ENCODE measurements at regions not wholly inside any gene's neighbourhood (a gene's known extent, or its start where the extent isn't known, plus 50 kb on each side); places are given as distances from the start of the nearest gene placed in this dataset.
"Not testable (repeated sequence)": the region's sequence is repeated elsewhere in the genome, so short reads cannot be mapped to it uniquely, and the experiment has no call there.

DNA sequence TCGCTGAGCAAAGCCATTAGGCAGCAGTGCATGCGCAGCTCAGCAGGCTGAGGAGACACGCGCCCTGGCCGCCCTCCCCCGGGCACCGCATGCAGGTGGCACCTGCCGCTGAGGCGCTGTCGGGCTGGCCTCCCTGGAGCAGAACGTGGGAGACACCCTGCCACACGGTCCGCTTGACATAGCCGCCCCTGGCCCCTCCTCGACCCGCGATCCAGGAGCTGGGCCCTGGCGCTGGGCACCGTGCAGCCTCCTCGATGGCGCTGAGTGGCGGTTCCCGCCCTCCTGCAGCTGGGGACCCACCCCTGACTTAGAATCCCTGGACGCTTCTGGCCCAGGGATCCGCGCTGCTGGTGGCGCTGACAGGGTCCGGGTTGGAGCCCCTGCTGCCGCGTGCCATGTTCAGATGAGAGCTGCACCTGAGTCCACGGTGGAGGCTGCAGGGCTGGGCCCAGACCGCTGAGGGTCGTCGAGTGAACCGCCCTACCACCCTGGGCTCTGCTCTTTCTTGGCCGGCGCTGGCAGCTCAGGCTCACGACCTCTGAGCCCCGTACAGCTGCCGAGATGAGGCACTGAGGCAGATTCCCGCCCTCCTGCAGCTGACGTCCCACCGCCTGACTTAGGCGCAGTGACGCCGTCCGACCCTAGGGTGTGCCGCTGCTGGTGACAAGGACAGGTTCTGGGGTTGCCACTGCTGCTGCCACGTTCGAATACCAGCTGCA lies 116.8 kb downstream of the OR13A1 start:
- no peak for FAIRE-seq

DNA sequence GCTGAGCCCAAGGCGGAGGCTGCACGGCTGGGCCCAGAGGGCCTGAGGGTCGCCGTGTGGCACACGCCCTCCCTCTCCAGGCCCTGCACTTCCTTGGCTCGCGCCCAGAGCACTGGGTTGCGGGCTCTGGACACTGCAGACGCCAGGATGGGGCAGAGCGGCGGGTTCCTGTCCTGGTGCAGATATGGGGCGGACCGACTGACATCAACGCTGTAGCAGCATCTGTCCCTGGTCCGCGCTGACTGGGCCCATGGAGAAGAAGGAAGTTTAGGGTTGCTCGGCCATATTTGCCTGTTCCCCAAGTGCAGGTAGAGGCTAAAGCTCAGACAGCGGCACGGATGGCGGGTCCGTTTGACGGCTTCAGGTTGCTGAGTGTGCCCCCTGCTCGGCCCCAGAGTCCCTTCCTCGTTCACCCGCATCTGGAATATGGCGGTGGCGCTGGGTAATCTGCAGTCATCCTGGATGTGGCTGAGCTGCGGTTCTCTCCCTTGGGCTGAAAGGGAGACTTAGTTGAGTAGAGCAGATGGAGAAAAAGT lies 116.1 kb downstream of the OR13A1 start:
- FAIRE-seq: no peak

DNA sequence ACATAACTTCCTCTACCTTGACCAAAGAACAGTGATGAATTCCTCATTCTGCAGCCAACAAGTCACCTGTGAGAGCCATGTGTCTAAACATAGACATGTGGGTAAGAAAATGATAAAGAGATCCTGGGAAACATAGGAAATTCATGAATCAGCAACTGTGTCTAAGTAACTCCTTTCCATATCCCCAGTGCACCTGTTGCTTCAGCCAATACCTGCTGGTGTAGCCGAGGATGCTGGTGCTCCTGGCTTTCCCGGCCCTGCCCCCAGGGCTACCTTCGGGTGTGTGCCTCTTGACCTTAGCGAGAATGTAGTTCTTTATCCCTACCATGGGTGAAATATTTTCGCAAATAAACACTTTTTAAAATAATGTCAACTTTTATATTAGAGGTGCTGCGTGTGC lies 114.1 kb downstream of the OR13A1 start:
- no peak for FAIRE-seq

DNA sequence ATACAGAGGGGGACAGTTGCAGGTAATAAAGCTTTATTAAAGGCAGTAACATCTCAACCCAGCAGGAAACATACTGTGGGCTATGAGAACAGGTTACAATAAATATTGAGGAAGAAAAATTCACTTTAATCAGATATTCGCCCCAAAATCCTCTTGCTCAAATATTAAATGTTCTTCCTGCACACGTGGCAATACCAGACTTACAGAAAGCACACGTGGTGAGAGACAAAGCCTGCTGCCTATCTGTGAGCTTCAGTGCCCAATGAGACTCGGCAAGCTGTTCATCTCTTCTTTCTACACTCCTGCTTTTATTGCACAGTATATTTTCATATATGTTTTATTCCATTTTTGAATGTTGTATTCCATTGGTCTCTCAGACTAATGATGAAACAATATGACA lies 113.2 kb downstream of the OR13A1 start:
- FAIRE-seq: no peak

DNA sequence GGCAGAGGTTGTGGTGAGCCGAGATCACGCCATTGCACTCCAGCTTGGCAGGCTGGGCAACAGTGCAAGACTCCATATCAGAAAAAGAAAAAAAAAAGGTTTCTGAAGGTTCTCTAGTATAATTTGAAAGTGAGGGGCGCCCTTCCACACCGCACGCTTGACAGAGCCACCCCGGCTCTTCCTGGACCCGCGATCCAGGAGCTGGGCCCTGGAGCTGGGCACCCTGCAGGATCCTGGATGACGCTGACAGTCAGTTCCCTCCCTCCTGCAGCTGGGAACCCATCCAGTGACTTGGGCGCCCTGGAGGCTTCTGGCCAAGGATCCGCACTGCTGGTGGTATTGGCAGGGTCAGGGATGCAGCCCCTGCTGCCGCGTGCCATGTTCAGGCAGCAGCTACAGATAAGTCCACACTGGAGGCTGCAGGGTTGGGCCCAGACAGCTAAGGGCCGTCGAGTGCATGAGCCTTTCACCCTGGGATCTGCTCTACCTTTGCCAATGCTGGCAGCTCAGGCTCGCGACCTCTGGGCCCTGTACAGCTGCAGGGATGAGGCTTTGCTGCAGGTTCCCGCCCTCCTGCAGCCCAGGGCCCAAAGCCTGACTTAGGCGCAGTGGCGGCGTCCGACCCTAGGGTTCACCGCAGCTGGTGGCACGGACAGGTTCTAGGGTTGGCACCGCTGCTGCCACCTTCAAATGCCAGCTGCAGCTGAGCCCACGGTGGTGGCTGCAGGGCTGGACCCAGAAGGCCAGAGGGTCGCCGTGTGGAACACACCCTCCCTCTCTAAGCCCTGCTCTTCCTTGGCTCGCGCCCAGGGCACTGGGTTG lies 110.2 kb downstream of the OR13A1 start:
- no peak for FAIRE-seq

DNA sequence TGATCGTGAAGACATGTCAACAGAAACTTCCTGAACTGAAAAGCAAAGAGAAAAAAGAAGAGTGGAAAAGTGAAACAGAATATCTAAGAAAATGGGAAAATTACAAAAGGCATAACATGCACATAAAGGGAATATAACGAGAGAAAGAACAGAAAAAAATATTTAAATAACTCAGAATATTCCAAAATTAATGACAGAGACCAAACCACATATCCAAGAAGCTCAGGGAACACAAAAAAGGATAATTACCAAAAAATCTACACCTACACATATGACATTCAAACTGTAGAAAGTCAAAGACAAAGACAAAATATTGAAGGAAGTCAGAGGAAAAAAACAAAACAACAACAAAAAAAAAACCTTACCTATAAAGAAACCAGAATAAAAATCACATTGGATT lies 105.5 kb downstream of the OR13A1 start:
- FAIRE-seq: no peak

DNA sequence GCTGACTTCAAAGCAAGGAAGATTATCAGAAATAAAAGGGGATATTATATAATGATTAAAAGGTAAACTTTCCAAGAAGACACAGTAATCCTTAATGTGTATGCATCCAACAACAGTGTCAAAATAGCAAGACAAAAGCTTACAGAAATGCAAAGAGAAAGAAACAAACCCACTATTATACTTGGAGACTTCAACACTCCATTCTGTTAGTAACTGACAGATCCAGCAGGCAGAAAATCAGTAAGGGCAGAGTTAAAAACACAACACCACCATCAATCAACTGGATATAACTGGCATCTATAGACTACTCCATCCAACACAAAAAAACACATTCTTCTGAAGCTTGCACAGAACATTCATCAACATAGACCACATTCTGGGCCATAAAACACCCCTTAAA lies 103.8 kb downstream of the OR13A1 start:
- FAIRE-seq: no peak

DNA sequence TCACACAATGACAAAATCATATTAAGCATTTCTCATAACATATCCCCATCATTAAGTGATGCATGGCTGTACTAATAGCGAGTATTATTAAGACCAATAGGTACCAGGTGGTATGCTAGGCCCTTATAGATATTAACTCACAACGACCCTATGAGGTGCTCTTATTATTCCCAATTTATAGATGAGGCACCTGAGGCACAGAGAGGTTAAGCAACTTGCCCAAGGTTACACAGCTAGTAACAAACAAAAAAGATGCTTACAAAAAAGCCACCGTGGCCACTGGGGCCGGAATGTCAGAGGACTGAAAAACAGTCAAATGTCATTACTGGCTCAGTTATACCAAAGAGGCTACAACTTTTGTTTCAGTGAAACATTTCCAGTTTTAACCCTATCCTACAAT lies 96.0 kb downstream of the OR13A1 start:
- FAIRE-seq: no peak

DNA sequence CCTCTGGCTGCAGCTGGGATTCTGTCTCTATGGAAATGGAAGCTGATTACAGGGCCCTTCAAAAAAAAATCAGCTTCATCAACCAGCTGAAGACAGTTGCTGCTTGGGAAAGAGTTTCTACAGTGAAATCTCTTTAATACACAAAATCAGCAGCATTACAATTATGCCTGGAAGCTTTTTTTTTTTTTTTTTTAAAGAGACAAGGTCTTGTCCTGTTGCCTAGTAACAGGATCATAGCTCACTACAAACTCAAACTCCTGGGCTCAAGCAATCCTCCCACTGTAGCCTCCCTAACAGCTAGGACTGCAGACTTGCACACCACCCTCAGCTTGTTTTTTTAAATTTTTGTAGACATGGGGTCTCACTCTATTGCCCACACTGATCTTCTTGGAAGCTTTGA lies 94.5 kb downstream of the OR13A1 start:
- no peak for FAIRE-seq

DNA sequence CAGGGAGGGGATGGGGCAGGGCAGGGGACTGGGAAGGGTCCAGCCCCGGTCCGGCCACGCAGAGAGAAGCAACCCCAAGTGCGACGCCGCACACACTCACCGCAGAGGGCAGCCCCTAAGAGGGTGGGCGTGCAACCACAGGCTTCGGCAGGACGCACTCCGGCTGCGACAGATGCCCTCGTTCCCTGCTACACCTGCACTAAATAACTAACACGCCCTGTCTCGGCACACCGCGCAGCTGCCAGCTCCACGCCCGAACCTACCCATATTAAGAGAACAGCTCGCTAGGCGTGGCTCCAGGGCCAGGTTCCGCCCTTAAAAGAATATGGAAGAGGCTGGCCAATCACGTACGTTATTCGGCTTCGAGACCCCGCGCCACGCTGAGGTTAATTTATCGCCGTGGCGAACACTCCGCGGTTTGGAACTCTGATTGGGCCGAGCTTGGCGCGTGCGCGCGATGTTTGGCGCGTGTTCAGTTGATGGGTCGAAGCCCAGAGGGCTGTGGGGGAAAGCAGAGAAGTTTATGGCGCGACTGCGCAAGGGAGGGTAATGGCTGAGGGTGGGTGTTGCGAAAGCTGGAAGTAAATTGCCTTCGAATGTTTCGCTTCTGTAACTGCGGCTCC lies 91.1 kb downstream of the OR13A1 start:
- FAIRE-seq: no peak

DNA sequence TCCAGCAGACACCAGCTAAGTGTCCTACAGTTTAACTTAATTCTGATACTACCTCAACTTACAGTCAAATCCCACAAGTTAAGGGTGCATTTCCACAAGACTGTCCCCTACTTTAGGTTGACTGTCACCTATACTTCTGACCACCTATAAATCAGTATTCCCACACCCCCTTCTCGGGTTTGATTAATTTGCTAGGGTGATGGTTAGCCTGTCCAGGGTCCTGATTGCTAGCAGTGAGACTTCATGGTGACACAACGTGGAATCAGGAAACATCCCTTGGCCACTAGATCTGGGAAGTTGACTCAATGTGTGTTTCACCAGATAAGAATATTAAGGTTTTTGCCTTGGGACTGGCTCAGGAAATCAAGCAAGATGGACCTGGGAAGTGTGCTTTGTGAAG lies 88.4 kb downstream of the OR13A1 start:
- FAIRE-seq: no peak

DNA sequence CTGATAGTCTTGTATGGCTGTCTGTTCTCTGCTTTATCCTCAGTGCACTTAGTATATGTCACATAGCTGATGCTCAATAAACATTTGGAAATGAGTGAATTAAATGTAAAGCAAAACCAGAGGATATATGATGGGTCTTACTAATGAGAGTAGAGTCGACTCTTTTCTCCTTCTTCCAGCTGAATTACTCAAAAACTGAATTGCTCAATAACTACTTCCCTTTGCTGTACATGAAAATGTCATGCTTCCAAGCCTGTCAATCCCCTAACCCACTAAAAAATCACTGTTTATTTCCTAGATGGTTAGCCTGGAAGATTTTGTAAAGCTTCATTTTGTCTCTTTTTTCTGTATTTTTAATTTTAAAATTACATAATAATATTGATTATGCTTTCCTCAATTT lies 88.0 kb downstream of the OR13A1 start:
- FAIRE-seq: no peak

DNA sequence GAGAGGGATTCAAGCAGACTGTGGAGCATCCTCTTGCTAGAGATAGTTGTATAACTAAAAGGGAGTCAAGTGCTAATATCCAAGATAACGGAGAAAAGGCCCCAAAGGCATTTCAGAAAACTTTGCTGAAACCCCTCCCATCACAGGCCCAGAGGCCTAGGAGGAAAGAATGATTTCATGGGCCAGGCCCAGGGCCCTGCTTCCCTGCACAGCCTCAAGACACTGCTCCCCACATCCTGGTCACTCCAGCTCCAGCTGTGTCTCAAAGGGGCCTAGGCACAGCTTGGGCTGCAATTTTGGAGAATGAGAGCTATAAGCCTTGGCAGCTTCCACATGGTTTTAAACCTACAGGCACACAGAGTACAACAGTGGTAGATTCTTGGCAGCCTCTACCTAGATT lies 85.6 kb downstream of the OR13A1 start:
- no peak for FAIRE-seq

DNA sequence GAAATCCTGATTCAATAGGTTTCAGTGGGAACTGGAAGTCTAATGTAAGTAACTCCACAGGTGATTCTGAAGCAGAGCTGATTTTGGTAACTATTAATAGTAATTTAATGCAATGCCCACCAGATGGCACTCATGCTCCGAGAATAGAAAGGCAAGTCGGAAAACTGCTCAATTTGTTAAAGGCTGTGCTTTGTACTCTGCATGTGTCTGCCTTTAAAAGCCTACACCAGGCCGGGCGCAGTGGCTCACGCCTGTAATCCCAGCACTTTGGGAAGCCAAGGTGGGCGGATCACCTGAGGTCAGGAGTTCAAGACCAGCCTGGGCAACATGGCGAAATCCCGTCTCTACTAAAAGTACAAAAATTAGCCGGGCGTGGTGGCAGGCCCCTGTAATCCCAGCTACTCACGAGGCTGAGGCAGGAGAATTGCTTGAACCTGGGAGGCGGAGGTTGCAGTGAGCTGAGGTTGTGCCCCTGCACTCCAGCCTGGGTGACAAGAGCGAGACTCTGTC lies 80.1 kb downstream of the OR13A1 start:
- FAIRE-seq: peak; percentile 72

DNA sequence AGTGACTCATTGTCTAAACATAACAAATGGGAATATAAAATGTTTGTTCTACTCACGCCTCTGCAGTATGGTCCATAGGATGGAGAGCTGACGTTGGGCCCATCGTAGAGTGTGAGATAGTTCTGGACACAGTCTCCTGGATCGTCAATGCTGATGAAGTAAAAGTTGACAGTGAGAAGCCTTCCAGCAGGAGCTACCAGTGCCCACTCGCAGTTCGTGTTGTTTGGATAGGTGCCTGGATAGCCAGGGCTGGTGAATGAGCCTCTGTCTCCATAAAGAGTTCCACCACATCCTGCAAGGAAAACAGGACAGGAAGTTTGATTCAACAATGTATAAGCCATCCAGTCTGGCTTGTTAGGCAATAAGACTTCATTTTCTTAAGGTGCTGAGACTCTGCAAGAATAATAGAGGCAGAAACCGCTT lies 79.6 kb downstream of the OR13A1 start:
- FAIRE-seq: no peak

DNA sequence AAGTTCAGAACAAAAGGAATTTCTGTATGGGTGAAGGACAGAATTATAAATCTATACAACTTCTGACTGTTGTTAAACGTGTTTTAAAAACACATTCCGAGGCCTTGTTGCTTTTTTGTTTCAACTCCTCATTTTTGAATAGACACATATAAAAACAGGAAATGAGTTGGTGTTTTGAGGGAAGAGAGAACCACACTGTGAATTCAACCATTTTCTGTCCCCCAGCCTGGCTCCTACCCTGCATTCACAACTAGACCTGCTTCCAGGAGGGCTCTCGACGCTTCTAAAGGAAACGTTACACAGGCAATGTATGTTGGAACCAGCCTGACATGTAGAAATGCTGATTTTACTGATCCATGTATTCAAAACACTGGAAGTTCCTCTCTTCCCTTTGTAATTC lies 76.5 kb downstream of the OR13A1 start:
- FAIRE-seq: no peak

DNA sequence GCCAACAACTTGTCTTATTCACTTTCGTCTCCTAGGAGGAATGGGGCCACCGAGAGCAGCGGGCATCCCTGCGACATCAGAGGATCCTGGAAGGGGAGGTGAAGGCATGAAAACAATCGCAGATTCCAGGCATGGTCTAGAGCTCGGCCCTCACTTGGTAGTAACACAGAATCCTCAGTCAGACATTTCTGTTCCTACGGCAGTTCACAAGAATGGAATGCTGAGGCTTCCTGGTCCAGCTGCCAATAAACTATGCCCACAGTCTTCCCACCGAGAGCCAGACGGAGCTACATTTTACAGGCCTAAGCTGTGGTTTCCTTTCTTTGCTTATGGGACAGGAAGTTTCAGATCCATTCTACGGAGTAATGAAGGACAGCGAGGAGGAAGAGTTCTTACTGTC lies 75.8 kb downstream of the OR13A1 start:
- no peak for FAIRE-seq

DNA sequence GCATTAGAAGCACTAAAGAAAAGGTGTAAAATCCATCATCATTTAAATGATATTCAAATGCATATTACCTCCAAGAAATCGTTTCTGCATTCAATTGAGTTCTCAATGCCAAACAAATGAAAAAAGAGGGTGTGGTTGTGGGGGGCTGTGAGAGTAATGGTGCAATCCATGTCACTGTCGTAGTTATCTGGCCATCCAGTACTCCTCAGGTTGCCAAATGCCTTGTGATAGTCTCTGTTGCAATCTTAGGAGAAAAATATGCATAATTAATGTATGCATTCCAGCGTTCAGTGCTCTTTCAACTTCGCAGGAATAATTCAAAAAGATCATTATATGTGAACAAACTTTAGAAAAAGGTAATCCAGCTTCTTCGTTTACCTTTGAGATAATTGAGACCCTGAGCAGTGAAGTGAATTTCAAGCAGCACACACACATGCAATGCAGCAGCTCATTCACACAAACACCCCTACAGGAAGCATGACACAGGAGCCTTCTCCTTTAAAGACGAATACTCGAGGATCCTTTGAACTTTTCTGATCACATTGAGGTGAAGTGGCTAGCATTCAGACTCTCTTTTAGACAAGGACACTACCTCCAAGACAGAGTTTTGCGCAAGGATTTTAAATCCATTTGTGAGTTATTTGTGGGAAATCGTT lies 73.4 kb downstream of the OR13A1 start:
- no peak for FAIRE-seq

DNA sequence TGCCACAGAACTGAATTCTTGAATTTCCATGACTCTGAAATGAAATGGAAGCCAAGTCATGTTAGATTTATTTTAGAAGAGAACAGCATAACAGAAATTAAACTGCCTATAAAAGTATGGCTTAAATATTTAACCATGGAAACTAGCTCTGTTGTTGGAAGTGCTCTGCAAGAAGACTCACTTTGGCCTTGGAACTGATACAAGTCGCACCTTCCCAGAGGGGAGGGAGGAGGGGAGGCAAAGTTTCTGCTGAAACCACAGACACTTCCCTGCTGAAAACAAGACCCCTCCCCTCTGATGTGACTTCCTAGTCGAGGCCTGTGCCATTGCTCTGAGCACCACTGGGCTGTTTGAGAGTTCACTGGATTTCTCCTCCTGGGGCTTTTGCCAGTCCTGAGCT lies 72.1 kb downstream of the OR13A1 start:
- no peak for FAIRE-seq

DNA sequence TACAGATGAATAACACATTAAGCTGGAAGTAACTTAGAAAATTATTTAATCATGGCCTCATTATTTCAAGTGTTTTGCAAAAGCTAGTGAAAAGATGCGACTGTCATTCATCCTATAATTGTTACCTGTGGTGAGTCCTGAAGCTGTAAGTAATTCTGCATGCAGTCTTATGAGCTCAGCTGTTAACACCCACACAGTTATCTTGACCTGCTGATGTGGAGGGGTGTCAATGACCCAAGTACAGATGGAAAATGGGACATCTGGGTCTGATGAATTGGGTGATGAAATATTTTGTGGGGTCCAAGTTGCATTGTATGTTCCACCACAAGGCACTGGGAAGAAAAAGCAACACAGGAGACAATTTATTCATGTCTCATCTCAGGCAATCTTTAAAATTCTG lies 68.9 kb downstream of the OR13A1 start:
- no peak for FAIRE-seq

DNA sequence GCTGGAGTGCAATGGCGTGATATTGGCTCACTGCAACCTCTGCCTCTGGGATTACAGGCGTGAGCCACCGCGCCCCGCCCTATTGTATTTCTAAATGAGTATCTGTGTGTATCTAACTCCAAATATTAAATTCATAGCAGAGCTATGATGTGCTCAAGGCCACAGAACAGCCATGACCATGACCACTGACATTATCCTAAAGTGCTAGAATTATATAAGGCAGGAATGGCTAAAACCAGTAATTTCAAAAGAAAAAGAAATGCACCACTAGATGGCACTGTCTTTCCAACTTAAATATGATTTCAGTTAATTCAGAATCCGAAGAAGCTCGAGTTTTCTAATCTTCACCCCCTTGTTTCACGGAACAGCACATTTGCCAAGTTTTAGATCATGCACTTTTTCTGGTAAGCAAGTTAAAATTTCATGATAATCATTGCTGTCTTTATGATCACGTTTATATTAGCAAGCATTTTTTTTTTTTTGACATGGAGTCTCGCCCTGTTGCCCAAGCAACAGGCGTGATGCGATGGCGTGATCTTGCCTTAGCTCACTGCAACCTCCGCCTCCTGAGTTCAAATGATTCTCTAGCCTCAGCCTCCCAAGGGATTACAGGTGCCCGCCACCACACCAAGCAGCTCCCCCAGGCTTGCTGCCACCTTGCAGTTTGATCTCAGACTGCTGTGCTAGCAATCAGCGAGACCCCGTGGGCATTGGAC lies 65.3 kb downstream of the OR13A1 start:
- peak; percentile 86 for FAIRE-seq

DNA sequence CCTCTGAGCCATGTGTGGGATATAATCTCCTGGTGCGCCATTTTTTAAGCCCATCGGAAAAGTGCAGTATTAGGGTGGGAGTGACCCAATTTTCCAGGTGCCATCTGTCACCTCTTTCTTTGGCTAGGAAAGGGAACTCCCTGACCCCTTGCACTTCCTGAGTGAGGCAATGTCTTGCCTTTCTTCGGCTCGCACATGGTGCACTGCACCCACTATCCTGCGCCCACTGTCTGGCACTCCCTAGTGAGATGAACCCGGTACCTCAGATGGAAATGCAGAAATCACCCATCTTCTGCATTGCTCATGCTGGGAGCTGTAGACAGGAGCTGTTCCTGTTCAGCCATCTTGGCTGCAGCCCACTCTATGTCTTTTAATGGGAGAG lies 64.7 kb downstream of the OR13A1 start:
- not testable (repeated sequence) for FAIRE-seq

All from G401.6 (cell line).